ENCODE measurements at regions not wholly inside any gene's neighbourhood (a gene's known extent, or its start where the extent isn't known, plus 50 kb on each side); places are given as distances from the start of the nearest gene placed in this dataset.

- Histone ChIP-seq H3K27ac (ENCODE audit: low read depth in 1 of 2, low read length in 2 of 2) (no peak overlapping the region), H3K4me3 (ENCODE audit: low read length in 2 of 2) (no peak overlapping the region), H3K4me1 (ENCODE audit: control insufficient read depth in 1 of 2, insufficient read depth in 2 of 2, low read length in 2 of 2) (no peaks in the 10 kb centered on the region), H3K9me3 (ENCODE audit: control insufficient read depth, low read length) (peaks cover 3% of the 10 kb centered on the region), H3K36me3 (ENCODE audit: control insufficient read depth in 1 of 2, insufficient read depth in 2 of 2, low read length in 1 of 2) (no peaks in the 10 kb centered on the region), H3K27me3 (ENCODE audit: control insufficient read depth in 1 of 2, insufficient read depth in 2 of 2, low read length in 1 of 2) (no peaks in the 10 kb centered on the region)
- no peak for ATAC-seq (ENCODE audit: low FRiP score)
- intact Hi-C loops (cut with DNase I): no loop called here
- DNase-seq: no peak
These were observed 202.5 kb upstream of the GRIP1 start for GRCh38 chr12:66881386-66881785.

- DNase-seq: no peak
- H3K27me3 ChIP-seq (ENCODE audit: control insufficient read depth in 1 of 2, insufficient read depth in 2 of 2, low read length in 1 of 2): no peaks in the 10 kb centered on the region
- no peaks in the 10 kb centered on the region for H3K36me3 ChIP-seq (ENCODE audit: control insufficient read depth in 1 of 2, insufficient read depth in 2 of 2, low read length in 1 of 2)
- no peaks in the 10 kb centered on the region for H3K4me1 ChIP-seq (ENCODE audit: control insufficient read depth in 1 of 2, insufficient read depth in 2 of 2, low read length in 2 of 2)
- peaks cover 3% of the 10 kb centered on the region for H3K9me3 ChIP-seq (ENCODE audit: control insufficient read depth, low read length)
- H3K27ac ChIP-seq (ENCODE audit: low read depth in 1 of 2, low read length in 2 of 2): no peak overlapping the region
- WGBS, 2 donors: 54 to 61% methylated on average over 11 of the region's 11 CpGs
- intact Hi-C loops (cut with DNase I): no loop called here
- H3K4me3 ChIP-seq (ENCODE audit: low read length in 2 of 2): no peak overlapping the region
- ATAC-seq (ENCODE audit: low FRiP score): no peak
These were observed 205.2 kb upstream of the GRIP1 start for GRCh38 chr12:66884091-66884490.

DNA sequence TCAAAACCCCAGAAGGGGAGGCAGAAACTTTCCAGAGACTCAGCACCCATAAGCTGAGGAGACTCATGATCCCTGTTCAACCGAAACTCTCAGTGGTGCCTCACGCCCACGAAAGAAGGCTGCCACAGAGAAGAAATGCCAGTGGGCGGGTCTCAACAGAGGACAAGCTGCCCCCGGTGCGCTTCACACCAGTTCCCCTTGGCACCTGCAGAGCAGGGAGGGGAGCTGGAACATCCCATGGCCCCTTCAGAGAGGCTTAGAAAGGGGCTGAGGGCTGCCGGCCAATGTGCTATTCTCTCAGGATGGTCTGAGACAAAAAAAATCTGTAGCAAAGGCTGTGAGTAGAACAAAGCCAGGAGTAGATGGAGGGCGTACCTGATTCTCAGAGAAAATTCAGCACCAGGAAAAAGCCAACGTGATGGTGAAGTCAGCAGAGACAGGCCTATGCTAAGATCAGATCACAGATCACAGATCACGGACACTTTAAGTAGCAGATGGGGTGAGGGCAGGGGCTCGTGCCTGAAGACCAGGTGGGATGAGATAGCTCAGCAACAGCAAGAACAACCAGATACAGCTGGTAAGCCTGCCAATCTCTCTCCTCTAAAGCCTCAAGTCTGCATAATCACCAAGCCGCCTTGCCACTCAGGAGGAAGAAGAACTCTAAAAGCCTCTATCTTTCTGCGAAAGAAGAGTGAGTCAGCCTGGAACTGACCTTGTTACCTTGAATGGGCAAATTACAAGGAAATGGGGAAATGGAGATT lies 206.4 kb upstream of the GRIP1 start:
- intact Hi-C loops (cut with DNase I): no loop called here
- no peak overlapping the region for H3K27ac ChIP-seq (ENCODE audit: low read depth in 1 of 2, low read length in 2 of 2)
- H3K36me3 ChIP-seq (ENCODE audit: control insufficient read depth in 1 of 2, insufficient read depth in 2 of 2, low read length in 1 of 2): no peaks in the 10 kb centered on the region

DNA sequence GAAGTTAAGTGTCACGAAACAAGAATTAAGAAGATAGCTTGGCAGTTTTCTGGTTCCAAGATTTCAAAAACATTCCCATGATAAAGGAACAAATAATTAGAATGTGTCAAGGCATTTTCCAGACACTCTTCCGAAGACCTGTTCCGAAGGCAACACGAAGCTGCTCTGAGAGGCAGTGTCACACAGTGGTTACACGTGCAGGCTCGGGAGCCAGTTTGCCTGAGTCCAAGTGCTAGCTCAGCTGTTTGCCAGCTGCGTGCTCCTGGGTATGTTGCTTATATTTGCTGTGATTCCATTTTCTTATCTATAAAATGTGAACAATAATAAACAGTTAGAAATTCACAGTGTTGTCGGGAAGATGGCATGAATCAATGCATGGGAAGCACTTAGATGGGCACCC lies 217.9 kb upstream of the GRIP1 start:
- Histone ChIP-seq H3K4me3 (ENCODE audit: low read length in 2 of 2) (no peak overlapping the region), H3K9me3 (ENCODE audit: control insufficient read depth, low read length) (peaks cover 1% of the 10 kb centered on the region), H3K27me3 (ENCODE audit: control insufficient read depth in 1 of 2, insufficient read depth in 2 of 2, low read length in 1 of 2) (no peaks in the 10 kb centered on the region), H3K4me1 (ENCODE audit: control insufficient read depth in 1 of 2, insufficient read depth in 2 of 2, low read length in 2 of 2) (no peaks in the 10 kb centered on the region), H3K27ac (ENCODE audit: low read depth in 1 of 2, low read length in 2 of 2) (no peak overlapping the region), H3K36me3 (ENCODE audit: control insufficient read depth in 1 of 2, insufficient read depth in 2 of 2, low read length in 1 of 2) (no peaks in the 10 kb centered on the region)
- WGBS, 2 donors: 33 to 44% methylated on average over 8 of the region's 8 CpGs
- ATAC-seq (ENCODE audit: low FRiP score) (no peak), DNase-seq (no peak)
- intact Hi-C loops (cut with DNase I): no loop called here

More for the DNA sequence above, 206.4 kb upstream of the GRIP1 start:
- 79 to 81% methylated on average over 13 of the region's 13 CpGs for WGBS, 2 donors
- no peaks in the 10 kb centered on the region for H3K9me3 ChIP-seq (ENCODE audit: control insufficient read depth, low read length)
- no peaks in the 10 kb centered on the region for H3K27me3 ChIP-seq (ENCODE audit: control insufficient read depth in 1 of 2, insufficient read depth in 2 of 2, low read length in 1 of 2)
- no peak for ATAC-seq (ENCODE audit: low FRiP score)
- H3K4me1 ChIP-seq (ENCODE audit: control insufficient read depth in 1 of 2, insufficient read depth in 2 of 2, low read length in 2 of 2): no peaks in the 10 kb centered on the region
- no peak overlapping the region for H3K4me3 ChIP-seq (ENCODE audit: low read length in 2 of 2)
- DNase-seq: peak in 1 of 2 donors; percentile 50

DNA sequence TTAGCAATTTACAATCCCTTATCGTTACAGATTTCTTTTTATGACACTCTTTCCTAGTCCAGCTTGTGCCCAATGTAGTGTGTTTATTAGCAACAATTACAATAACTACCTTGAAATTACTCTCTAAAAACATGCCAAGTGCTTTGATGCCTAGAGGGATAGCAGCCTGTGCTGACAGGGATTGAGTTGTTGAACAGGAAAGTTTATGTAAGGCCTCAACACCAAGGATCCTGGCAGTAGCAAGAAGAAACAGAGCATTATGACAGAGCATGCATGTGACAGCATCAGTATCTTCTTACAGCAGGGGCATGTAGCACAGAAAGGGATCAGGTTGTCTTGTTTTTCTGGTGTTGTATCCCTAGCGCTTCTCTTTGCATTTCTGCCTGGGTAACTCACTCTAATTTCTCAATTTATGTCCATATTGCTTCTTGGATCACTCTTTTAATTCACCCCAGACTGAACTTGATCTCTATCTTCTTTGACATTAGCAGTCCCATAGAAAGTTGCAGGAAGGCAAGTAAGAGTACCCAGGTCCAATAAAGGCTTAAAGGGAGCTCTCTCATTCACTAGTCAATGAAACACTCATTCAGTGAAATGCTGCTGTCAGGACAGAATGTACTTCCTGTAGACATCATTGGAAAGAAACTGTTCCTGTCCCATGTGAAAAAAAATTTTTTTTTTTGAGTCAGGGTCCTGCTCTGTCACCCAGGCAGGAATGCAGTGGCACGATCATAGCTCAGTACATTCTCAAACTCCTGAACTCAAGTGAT lies 220.0 kb upstream of the GRIP1 start:
- WGBS, 2 donors: 90 to 92% methylated on average over 3 of the region's 3 CpGs
- DNase-seq (no peak), ATAC-seq (ENCODE audit: low FRiP score) (no peak)
- H3K27ac ChIP-seq (ENCODE audit: low read depth in 1 of 2, low read length in 2 of 2): no peak overlapping the region
- H3K4me3 ChIP-seq (ENCODE audit: low read length in 2 of 2): no peak overlapping the region
- intact Hi-C loops (cut with DNase I): no loop called here
- H3K9me3 ChIP-seq (ENCODE audit: control insufficient read depth, low read length): no peaks in the 10 kb centered on the region
- no peaks in the 10 kb centered on the region for H3K36me3 ChIP-seq (ENCODE audit: control insufficient read depth in 1 of 2, insufficient read depth in 2 of 2, low read length in 1 of 2)
- H3K27me3 ChIP-seq (ENCODE audit: control insufficient read depth in 1 of 2, insufficient read depth in 2 of 2, low read length in 1 of 2): no peaks in the 10 kb centered on the region
- no peaks in the 10 kb centered on the region for H3K4me1 ChIP-seq (ENCODE audit: control insufficient read depth in 1 of 2, insufficient read depth in 2 of 2, low read length in 2 of 2)

DNA sequence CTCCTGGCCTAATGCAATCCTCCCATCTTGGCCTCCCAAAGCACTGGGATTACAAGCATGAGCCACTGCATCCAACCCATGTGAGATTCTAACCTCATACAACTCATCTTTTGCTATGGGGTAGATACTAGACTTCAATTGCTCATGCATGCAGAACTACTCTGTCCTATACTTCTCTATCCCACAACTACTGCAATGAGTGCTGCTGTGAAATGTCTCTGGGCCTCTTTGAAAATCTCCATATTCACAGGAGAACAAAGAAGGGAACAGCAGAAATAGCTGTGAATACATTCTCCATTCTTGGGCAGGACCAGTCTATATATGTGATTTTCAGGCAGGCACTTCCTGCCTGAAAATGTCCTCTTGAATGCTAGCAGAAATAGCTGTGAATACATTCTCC lies 220.7 kb upstream of the GRIP1 start:
- H3K4me1 ChIP-seq (ENCODE audit: control insufficient read depth in 1 of 2, insufficient read depth in 2 of 2, low read length in 2 of 2): no peaks in the 10 kb centered on the region
- H3K27ac ChIP-seq (ENCODE audit: low read depth in 1 of 2, low read length in 2 of 2): no peak overlapping the region

DNA sequence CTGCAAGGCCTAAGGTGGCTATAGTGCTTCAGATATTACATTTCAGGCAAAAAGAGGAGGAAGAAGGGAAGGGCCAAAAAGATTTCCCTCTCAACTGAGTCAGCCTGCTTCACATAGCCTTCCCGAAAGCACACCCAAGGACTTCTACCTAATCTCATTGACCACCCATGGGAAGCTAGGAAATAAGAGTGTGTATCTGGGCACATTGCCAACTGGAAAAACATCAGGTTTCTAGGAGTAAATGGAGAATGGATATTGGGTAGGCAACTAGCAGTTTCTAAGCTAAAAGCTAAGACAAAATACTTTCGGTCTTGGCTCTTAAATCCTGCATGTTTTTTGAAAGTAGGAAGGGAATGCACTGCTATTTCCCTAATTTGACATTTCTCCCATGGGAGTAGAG lies 221.7 kb upstream of the GRIP1 start:
- Histone ChIP-seq H3K4me1 (ENCODE audit: control insufficient read depth in 1 of 2, insufficient read depth in 2 of 2, low read length in 2 of 2) (no peaks in the 10 kb centered on the region), H3K9me3 (ENCODE audit: control insufficient read depth, low read length) (no peaks in the 10 kb centered on the region), H3K27me3 (ENCODE audit: control insufficient read depth in 1 of 2, insufficient read depth in 2 of 2, low read length in 1 of 2) (no peaks in the 10 kb centered on the region), H3K36me3 (ENCODE audit: control insufficient read depth in 1 of 2, insufficient read depth in 2 of 2, low read length in 1 of 2) (no peaks in the 10 kb centered on the region), H3K27ac (ENCODE audit: low read depth in 1 of 2, low read length in 2 of 2) (no peak overlapping the region), H3K4me3 (ENCODE audit: low read length in 2 of 2) (no peak overlapping the region)
- ATAC-seq (ENCODE audit: low FRiP score) (no peak), DNase-seq (no peak)
- 20 to 27% methylated on average over 2 of the region's 2 CpGs for WGBS, 2 donors
- intact Hi-C loops (cut with DNase I): no loop called here

More for the DNA sequence above, 220.7 kb upstream of the GRIP1 start:
- DNase-seq: no peak
- no peak for ATAC-seq (ENCODE audit: low FRiP score)
- intact Hi-C loops (cut with DNase I): no loop called here
- Histone ChIP-seq H3K9me3 (ENCODE audit: control insufficient read depth, low read length) (no peaks in the 10 kb centered on the region), H3K4me3 (ENCODE audit: low read length in 2 of 2) (no peak overlapping the region), H3K36me3 (ENCODE audit: control insufficient read depth in 1 of 2, insufficient read depth in 2 of 2, low read length in 1 of 2) (no peaks in the 10 kb centered on the region), H3K27me3 (ENCODE audit: control insufficient read depth in 1 of 2, insufficient read depth in 2 of 2, low read length in 1 of 2) (no peaks in the 10 kb centered on the region)

DNA sequence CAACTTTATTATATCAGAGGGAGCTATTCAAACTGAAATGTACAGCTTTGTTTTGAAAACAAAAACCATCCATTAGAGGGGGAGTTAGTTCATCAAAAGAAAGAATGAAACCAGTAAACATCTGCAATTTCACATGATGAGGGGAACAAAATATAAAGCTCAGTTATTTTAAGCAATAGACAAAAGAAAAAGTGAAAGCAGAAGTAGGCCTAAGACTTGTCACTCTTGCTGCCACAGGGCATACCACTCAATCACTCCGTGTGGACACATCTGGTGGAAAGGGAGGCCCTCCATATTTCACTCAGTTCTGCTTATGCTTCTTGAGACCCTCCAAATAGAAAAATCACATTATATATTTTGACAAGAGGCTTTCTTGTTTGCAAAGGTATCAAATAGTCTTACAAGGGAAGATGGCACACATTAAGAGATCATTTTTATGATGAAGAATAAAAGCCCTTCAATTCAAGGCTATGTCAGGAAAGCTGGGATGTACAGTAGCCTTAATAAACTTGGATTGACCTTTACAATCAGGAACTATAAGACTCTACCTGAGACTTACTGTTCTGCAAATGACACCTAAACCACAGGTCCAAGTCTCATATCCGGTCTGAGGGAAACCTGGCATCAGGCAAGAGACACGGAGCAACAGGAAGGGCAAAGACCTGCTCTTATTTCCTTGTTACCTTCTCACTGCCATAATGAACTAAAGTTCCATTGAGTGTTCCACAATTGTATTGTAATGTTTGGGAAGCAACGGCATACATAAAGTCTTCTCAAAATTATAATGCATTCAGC lies 222.5 kb upstream of the GRIP1 start:
- 76 to 82% methylated on average over 4 of the region's 4 CpGs for WGBS, 2 donors
- ATAC-seq (ENCODE audit: low FRiP score) (no peak), DNase-seq (no peak)
- Histone ChIP-seq H3K4me1 (ENCODE audit: control insufficient read depth in 1 of 2, insufficient read depth in 2 of 2, low read length in 2 of 2) (no peaks in the 10 kb centered on the region), H3K36me3 (ENCODE audit: control insufficient read depth in 1 of 2, insufficient read depth in 2 of 2, low read length in 1 of 2) (no peaks in the 10 kb centered on the region), H3K27me3 (ENCODE audit: control insufficient read depth in 1 of 2, insufficient read depth in 2 of 2, low read length in 1 of 2) (no peaks in the 10 kb centered on the region), H3K4me3 (ENCODE audit: low read length in 2 of 2) (no peak overlapping the region), H3K27ac (ENCODE audit: low read depth in 1 of 2, low read length in 2 of 2) (no peak overlapping the region), H3K9me3 (ENCODE audit: control insufficient read depth, low read length) (no peaks in the 10 kb centered on the region)
- intact Hi-C loops (cut with DNase I): no loop called here
